ENCODE measurements at regions not wholly inside any gene's neighbourhood (a gene's known extent, or its start where the extent isn't known, plus 50 kb on each side); places are given as distances from the start of the nearest gene placed in this dataset.
"Not testable (repeated sequence)": the region's sequence is repeated elsewhere in the genome, so short reads cannot be mapped to it uniquely, and the experiment has no call there.

DNA sequence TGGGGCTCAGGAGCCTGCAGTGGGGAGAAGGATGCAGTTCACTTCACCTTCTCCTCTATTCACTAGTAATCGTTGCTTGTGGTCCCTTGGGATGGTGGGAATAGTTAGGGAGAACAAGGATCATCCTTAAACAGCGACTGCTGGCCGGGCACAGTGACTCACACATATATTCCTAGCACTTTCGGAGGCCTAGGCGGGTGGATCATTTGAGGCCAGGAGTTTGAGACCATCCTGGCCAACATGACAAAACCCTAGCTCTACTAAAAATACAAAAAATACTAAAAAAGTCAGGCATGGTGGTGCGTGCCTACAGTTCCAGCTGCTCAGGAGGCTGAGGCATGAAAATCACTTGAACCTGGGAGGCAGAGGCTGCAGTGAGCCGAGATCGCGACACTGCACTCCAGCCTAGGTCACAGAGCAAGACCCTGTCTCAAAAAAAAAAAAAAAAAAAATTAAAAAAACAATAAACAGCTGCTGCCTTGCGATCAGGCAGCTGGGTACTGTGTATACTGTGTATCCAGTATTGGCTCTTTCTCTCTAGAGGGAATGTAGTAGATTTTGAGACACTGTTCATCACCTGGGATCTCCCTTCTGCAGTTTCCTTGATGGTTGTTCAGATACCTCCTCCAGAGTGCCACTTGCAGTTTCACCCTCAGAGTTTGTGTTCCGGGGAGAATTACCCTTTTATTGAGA, 59.1 kb downstream of the OR11H12 start:
- not testable (repeated sequence) for TF ChIP-seq SRSF9 (IDR thresholded peaks at IDR 0.05; ENCODE audit: borderline replicate concordance, insufficient read depth, low read depth, low read length, poor library complexity, severe bottlenecking); HDAC6 (IDR thresholded peaks at IDR 0.05; ENCODE audit: low read depth, low read length); ADNP (CRISPR knock-in tag; IDR thresholded peaks at IDR 0.05); ZNF776 (CRISPR knock-in tag; IDR thresholded peaks at IDR 0.05); TAF15 (IDR thresholded peaks at IDR 0.05; ENCODE audit: low read depth, low read length, poor library complexity, severe bottlenecking); MXI1 (IDR thresholded peaks at IDR 0.05; ENCODE audit: borderline replicate concordance, low read depth, low read length); CTCF (CRISPR knock-in tag; IDR thresholded peaks at IDR 0.05); TCF7L2 (IDR thresholded peaks at IDR 0.05; ENCODE audit: low read depth, low read length); ZFX (CRISPR knock-in tag; IDR thresholded peaks at IDR 0.05; ENCODE audit: low read depth); ZNF326 (CRISPR knock-in tag; IDR thresholded peaks at IDR 0.05; ENCODE audit: borderline replicate concordance); ETS1 (CRISPR knock-in tag; IDR thresholded peaks at IDR 0.05); GPN1 (CRISPR knock-in tag; IDR thresholded peaks at IDR 0.05; ENCODE audit: borderline replicate concordance)
